Hematopoietic multipotent progenitor cell treated with erythropoietin and hydrocortisone succinate and interleukin-3 and kit ligand, for 17 days (in vitro differentiated cells): ENCODE measurements at regions not wholly inside any gene's neighbourhood (a gene's known extent, or its start where the extent isn't known, plus 50 kb on each side); places are given as distances from the start of the nearest gene placed in this dataset.

ENCODE experiments used
- DNase-seq: peaks from one replicate; pipeline ENCODE4 v3.0.0-alpha.2; 2015; ENCODE audit warnings: low spot score

DNA sequence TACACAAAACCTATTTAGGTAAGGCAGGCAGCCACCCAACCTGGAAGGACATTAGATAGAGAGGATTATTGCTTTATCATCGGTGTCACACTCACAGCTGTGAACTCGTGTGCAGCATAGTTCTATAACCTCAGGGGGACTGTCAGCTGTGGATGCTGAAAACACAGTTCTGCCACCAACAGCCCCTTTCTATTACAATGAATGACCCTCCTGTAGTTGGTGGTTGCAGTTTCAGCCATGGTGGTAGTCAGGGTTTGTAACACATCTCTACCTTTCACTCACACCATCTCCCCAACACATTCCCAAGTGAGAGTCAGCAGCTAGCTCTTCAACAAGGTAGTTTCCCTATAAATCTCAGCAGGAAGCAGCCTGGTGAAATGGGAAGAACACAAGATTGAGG lies 136.8 kb downstream of the ZC3H11B start:
- no peak for DNase-seq

DNA sequence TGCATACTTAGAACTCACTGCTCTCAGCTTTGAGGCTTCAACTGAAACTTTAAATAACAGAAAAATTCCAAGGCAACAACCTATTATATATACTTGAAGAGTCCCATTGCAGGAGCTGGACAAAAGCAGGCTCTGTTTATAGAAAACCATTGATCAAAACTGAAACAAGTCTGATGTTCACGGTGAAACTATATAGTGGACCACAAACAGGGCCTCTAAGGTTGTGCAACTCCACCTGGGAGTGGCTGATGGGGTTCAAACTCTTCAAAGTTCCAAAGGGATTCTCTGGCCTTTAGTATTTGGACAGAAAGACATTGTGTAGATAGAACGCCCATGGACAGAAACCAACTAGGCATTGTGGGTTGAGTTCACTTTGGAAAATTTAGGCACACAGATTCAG lies 140.3 kb downstream of the ZC3H11B start:
- no peak for DNase-seq

DNA sequence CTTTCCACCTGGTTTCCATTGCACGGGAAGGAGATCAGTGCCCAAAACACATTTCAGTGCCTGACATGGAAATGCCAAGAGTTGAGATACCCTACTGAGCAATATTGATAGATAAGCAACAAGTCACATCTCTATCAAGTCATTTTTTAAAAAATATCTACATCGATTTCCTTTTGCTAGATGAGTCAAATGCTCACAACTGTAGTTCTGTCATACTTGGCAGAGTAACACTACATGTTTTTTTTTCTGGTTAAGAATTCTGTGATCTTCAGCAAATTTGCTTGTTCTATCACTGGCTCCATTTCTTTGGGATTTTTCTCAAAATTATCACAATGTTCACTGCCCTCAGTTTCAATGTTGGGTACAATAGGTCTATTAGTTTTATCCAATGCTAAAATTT lies 145.4 kb downstream of the ZC3H11B start:
- DNase-seq: no peak

DNA sequence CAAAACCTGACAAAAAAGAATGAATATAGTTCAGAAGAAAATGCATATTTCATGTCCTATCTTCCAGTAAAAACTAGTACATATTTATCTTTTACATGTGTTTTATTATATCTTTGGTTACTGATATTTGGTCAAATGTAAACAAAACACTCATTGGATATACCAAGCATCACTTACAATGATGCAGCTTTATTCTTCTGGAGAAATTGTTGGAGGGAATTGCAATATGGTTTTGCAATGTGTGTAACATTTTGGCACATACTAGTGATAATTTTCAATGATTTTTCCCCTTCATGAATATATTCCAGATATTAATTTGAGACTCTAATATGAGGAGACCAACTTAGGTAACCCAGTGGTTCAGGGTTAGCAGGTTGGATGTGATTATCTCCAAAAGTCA lies 146.1 kb downstream of the ZC3H11B start:
- no peak for DNase-seq

DNA sequence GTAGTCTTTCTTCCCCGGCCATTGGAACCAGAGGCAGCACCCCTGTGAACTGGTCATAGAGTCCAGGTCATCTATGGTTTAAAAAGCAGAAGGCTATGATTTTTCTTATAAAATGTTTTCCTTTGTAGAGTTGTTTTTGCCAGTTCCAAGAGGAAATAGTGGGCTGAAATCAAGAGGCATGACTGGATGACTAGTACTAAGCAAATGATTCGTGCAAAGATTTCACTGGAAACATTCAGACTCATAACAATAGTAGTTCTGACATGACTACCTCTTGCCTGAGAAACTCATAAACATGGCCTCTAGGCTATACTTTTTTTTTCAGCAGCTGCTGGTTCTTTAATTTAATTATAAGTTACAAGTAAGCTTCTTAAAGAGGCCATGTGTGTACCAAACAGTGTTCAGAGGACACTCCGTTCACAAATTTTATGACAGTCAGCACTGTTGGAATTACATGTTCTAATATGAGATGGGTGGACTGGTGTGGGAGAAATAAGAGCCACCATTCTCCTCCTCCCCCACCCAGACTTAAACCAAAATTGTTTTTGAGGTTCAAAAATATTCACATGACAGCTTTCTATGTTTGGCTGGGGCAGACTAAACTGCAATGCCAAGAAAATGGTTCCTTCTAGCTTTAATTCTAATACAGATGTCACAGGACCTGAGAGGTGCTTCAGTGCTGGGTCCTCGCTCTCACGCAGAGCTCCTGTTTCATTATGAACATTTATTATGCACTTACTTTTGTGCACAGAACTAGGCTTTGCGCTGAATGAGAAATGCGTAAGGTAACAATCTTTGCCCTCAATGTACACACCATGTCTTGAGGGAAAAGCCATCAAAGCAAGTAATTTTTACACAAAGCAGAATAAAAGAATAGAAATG lies 147.5 kb downstream of the ZC3H11B start:
- no peak for DNase-seq

DNA sequence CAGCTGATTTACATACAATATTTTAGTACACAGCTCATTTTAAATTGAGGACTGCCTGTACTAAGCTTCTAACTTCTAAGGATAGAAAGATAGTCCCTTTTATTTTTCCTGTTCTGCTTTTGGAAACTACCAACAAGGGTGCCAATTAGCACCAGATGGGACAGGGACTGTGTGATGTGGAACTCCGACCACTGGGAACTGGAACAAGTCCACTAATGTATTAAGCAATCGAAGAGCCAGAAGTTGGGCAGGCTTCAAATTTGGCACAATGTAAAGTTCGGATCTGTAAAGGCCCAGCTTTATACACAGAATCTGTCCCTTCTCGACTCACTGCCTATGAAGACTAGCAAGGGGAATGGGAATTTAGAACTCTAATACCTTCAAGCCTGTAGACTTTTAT lies 149.3 kb downstream of the ZC3H11B start:
- DNase-seq: no peak

DNA sequence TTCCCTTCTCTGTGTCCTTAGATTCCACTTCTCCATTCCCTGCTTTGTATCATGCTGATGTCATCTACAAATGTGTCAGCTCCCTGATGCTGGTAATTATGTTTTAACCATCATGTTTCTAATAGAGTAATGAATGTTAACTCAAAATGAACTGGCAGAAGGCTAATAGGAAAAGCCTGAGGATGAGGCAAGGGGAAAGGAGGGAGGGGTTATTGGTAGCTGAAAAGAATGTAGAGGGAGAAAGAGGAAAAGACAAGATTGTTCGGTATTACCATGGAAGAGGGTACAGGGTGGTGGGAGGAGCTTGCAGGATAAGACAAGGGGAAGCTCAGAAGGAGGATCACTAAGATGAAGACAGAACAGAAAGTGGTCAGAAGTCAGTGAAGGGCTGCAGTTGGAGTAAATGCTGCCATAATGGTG lies 150.9 kb downstream of the ZC3H11B start:
- DNase-seq: no peak

DNA sequence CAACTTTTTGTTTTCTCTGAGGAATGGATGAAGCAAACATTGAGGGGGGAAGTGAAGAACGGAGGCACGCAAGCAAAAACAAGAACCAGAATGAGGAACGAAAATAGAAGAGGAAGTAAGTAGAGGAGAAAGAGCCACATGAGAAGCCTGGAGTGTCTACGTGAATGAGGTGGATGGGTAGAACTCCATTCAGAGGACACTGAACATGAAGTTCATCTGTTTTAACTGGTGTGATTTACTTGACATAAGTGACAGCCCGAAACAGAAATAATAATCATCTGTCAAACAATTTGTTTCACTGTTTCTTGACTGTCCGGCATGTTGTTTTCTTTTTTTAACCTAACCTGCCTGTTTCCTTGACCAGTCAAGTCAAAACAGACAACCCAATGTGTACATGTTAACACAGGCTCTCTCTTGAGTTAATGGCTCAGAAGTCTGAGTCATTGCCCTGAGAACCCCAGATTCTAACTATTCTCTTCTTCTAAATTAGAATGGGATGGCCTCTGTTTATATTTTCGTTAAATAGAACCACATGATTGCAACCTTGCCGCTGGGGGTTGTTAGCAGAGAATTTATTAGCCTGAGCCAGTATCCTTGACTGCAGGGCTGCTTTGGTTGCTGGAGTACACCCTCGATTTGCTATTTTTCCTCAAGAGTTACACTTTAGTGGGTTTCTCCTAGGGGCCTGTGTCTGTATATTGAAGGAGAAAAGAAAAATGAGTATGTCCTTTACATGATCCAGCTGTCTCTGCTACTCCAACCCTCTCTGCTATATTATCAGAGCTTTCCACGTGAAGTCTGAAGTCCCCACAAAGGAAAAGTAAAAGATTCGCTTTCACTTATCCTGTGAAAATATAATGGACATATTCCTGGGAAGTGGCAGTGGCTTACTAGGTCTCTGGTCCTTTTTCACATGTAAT lies 151.7 kb downstream of the ZC3H11B start:
- DNase-seq: no peak

DNA sequence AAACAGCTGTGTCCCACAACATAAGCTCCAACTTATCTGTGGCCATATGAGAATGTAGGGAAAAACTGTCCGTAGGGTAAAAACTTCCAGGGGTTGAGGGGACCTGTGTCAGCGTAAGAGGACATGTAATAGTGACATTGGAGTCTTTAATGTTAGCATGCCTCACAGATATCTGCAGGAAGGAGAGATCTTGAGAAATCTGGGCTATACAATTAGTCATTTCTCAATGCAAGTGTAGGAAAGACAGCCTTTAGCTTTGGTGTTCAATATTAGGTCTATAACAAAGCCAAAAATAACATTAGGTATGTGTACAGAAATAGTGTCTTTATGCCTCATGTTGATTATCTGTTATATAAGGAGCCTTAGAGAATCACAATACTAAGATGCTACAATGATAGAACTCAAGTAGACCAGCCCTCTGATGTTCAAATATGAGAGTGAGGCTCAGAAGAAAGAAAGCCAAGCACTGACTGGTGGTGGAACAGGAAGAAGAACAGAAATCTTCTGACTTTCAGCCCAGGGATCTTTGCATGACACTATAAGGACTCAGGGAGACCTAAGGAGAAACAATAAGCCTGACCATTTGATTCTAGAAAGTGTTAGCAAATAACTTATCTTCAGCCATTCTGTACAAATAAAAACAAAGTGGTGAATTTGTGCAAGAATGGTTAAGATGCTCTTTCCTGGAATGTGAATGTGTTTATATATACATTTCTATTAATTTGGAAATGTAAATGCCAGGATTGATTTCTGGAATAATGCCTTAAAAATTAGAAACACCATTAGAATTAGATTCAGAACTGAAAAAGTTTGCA lies 152.6 kb downstream of the ZC3H11B start:
- DNase-seq: no peak

DNA sequence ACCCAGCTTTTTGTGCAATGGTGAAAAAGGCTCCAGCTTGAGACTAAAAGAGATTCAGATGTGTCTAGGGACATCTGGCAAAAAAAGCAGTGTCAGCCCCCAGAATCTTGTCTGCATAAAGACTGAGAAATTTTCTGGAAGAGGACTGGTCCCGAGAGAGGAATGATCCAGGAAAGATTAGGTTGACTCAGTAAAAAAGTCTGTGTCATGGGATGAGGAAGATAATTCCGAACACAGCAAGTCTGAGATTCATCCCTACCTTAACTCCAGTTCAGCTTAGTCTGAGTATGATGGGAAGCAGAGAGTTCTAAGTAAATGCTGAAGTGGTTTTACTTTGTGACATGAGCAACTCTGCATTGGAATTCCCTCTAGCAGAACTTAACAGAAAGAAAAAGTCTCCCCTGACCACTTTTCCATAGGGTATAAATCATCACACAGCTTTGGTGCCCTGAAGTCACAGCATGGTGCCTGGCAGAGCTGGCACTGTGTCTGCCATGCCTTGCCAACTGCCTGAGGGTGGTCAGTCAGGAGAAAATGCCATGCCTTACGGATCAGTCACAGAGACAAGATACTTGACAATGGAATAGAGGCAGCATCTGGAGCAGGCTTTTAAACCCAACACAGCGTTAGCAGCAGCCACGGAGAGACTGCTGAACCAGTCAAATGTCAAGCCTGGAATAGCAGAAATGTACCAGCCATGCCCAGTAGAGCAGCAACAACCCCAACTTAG lies 153.4 kb downstream of the ZC3H11B start:
- no peak for DNase-seq

DNA sequence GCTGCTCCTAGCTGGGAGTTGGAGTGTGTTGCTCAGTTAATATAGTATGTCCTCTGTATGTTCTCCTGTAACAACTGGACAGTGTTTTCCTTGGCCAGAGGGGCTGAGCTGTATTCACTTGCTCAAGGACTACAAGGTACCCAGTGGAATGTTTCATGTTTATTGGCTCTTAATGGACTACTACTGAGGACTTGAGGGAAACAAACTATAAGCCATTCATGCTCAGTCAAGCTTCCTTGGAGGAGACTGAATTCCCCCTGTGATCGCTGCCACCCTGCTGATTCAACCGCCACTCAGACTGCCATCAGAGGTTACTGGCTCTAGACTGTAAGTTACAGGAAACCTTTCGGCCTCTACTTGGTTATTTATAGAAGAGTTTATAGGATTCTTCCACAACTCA lies 166.6 kb downstream of the ZC3H11B start:
- no peak for DNase-seq

DNA sequence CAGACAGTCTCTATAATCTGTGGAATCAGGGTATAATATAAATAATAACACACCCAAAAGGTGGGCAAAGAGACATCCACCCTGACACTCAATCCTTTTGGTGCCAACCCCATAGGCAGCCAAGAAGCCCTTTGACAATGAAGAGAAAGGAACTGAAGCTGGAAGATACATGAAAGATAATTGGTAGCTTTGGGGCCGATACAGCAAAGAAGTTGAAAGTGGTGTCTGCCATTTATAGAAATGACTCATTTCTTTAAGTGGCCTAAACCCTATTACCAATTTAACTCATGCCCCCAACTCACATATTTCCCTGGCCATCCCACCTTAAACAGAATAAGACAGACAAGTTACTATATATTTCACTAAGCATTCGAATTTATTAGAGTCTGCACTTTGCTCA lies 167.0 kb downstream of the ZC3H11B start:
- no peak for DNase-seq

DNA sequence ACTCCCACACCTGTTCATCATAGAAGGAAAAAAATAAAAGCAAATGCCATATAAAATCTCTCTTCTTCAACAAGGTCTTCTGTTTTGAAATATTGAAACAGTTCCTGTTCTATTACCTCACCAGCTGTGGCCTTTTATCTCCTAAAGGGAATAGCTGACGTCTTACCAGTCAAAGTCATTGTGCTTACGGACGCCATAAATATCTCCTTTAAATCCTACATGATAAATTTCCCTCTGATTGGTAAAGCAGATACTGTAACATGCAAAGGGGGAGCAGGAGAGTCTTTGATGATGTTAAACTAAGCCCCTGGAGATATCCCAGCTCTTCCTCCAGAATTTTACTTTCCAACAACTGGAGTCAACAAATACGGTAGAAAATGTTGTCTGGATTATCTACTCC lies 168.4 kb downstream of the ZC3H11B start:
- no peak for DNase-seq

DNA sequence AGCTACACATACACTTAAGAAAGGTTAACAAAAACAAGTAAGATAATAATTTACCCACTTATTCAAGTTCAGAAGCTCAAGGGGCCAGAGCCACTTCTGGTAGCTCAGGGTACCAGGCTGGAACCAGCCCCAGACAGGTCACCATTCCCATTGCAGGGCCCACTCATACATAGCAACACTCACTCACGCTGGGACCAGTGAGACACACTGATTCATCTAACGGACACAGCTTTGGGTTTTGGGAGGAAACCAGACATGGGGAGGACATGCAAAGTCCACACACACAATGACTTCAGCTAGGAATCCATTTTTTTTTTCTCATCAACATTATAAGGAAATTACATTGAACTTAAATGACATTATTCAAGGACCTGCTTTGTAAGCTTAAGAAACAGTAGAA lies 169.1 kb downstream of the ZC3H11B start:
- no peak for DNase-seq

DNA sequence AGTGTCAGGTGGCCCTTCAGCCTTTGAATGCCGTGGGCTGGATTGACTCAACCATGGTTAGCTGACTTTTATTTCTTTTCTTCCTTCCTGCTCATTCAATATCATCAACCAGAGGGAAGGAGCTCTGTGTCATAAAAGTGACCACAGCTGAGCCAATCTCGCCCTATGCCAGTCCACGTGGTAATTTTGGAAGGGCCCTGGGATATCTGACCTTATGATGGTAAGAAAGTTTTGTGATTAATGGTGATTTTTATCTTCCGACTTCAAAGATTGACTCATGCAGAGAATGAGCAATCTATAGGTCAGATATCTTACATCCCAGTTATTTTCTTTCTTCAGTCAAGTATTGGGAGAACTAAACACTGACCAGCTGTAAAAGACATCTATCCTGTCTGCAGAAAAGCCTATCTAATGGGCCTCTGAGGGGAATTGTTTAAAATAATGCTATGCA lies 170.3 kb downstream of the ZC3H11B start:
- DNase-seq: no peak

DNA sequence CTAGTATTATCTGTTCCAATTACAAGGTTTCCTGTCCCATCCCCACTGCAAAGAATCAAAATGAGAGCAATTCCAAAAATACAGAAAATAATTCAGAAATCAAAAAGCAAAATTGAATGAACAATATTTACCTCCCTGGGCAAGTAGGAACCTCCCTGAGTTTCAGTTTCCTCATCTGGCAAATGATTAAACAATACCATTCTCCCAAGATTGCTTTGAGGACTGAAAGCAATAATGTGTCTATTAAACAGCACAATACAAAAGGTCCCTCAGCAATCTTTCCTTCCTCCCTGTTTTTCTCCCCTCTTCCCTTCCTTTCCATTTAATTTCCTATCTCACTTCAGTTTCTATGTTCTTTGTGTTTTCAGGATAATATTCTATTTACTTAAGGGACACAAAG lies 171.0 kb downstream of the ZC3H11B start:
- no peak for DNase-seq

DNA sequence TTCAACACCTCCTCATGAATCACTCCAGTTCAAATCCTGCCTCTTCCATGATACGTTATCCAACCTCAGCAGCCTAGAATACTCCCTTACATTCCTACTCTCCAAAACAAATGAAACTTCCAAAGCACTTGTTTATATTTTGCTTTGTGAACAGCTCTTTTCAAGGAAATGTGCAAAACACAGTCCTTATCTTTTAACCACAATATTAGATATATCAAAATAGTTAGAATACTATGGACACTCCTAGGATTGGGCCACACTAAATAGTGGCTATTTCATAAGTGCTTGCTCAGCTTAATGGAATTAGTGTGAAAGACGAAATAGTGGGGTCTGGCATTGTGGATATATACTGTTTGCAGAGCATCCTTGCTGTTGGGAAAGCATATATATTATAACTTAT lies 173.5 kb downstream of the ZC3H11B start:
- DNase-seq: no peak

DNA sequence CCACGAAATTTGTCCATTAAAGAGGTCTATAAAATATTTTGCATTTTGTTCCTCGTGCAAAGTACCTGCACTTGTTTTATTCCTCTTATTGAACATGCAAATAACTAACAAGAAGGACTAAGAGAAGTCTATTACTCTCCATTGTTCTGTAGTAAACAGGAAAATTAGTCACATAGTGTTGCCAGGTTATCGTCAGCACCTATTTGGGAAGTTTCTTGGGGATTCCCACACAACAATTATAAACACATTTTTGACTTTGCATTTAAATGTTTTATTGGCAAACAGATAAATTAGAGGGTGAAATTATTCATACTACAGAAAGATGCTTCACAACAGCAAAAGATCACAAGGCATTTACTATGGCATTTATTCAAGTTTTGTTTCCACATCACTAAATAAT lies 174.5 kb downstream of the ZC3H11B start:
- no peak for DNase-seq

DNA sequence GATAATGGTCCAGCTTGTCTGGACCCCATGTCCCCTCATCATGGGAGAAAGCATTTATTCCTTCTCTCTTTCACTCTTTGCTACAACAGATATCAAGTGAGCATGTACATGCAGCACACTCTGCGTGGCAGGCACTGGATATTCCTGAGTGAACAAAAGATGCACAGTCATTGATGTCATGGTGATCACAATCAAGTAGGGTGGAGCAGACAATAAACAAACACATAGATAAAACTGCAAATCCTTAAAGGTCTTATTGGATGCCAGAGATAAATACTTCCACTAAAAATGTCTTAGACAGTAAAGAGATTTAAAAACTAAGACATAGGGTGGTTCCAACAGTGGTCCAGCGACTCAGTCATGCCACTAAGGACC lies 178.0 kb downstream of the ZC3H11B start:
- no peak for DNase-seq

DNA sequence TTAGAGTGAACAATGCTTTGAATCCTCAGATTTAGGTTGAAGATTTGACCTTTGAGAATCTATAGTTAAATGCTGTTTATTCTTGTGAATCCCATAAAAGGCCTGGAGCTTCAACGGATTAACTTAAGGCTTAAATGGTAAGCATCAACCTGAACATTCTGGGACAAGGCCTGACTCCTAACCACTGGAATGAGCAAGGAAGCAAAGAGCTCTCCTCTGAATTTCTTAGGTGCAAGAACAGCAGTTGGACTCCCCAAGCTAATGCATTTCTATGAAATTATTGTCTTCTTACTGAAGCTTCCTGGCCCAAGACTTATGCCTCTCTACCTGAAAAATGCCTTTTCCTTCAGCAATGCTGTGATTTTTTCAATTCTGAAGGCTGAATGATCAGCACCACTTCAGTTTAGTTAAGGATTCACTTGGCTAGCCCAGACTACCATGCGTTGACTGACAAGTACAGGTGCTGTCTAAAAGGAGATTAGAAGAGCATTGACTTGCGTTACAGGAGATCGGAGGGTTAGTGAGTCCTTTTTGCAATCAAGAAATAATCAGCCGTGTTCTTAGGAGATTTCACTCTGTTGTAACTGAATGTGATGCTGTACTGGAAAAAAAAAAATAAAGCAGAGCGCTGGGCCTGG lies 178.5 kb downstream of the ZC3H11B start:
- no peak for DNase-seq

DNA sequence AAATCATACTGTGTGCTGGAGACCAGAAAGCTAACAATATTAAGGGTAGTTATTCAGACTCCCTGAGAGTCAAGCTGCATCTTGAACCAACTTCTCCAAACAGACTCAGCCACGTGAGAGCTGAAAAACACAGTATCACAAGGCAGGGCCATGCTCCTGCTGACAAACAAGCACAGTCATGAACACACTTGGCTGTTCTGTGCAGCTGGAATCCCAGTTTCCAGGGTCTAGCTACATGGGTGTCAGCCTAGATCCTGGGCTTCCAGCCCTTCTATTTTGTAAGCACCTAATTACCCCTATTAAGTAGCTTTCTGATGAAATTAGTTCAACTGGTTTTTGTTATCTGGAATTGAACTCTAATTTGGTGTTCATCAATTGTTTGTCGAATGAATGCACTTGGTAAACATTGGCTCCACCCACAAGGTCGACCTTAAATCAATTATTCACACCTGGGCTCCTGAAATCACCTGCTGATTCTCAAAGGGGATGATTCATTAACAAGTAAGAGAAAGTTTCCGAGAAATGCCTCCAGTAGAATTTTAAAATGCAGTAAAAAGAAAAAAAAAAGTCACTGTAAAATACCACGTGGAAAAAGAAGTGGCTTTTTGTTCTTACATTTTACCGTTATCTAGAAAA lies 179.3 kb downstream of the ZC3H11B start:
- DNase-seq: no peak
